ENCODE measurements at regions not wholly inside any gene's neighbourhood (a gene's known extent, or its start where the extent isn't known, plus 50 kb on each side); places are given as distances from the start of the nearest gene placed in this dataset.

DNA sequence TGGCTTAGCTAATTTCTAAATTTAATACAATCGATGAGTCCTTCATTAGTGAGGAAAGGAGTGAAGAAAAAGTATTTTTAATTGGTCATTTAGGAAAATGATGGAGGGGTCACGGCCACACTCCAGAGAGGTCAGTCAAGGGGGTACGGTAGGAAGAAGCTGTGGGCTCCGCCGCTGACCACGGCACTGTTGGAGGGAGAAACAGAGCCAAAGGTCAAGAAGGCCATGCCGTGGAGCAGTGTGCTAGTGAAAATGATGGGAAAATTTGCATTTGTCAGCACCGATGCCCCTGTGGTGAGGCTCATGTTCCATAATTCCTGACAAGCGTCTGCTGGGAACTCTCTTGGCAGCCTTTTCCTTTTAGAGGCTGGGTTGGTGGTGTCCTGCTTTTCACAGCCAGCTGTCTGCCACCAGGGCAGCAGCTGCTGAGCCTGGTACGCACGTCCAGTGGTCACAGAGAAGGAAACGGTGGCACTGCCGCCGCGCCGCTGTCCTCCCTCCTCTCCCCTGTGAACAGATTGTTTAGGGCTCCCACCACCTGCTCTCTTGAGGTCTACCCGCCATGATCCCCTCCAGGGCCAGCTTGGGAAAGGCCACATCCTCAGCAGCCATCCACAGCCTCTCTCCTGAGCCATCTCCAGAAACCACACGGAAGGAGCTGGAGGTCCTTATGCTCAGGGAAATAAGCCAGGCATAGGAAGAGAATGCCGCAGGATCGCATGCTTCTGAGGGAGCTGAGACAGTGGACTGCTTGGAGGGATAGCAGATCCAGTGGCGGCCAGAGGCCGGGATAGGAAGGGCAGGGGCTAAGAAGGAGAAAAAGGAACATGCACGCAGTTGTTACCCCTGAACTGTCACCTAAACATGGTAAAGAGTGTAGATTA, 263.7 kb upstream of the PPP2R2D start:
- DNase-seq = peak; percentile 55

DNA sequence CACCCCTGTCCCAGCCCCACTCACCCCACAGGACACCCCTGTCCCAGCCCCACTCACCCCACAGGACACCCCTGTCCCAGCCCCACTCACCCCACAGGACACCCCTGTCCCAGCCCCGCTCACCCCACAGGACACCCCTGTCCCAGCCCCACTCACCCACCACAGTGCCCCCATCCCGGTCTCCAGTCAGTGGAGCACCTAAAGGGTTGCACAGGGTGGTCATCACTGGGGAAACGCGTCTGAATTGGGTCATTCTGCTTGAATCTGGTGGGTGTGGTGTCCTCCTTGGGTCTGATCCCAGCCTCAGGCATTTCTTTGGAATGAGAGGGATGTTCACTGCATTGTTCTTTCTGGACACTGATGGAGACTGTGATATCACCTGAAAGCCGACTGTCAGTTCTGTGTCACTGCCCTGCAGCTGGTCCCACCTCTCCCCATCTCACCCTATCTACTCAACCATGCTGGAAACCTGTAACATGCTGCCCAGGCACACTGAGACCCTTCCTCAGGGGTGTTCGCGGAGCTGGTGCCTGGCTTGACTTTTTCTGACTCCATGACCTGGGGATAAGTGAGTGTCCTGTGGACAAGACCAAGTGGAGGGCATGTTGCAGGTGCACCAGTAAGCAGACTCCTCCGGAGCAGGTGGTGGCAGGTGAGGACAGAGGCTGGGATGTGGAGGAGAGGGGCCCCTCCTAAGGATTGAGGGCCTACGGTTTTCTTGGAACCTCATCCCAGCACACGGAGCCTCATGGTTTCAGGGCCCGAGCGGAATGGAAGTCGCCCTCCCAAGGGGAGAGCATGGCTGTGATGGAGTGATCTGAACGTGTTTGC, 262.5 kb upstream of the PPP2R2D start:
- no peak for DNase-seq

DNA sequence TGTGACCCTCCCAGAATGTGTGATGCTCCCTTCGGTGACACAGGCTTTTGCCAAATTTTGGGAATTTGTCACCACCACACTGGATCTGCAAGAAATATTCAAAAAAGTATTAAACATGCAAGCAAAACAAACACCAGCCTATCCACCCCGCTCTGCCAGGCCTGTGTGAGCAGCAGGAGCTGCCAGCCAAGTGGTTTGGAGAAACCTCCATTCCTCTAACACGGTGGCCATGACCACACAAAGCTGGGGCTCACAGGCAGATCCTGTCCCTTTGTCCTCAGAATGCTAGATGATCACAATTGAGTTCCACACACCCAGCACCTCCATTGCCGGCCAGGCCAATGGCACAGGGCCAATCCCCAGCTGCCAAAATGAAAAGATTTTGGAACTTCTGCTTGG, 261.9 kb upstream of the PPP2R2D start:
- DNase-seq = no peak

DNA sequence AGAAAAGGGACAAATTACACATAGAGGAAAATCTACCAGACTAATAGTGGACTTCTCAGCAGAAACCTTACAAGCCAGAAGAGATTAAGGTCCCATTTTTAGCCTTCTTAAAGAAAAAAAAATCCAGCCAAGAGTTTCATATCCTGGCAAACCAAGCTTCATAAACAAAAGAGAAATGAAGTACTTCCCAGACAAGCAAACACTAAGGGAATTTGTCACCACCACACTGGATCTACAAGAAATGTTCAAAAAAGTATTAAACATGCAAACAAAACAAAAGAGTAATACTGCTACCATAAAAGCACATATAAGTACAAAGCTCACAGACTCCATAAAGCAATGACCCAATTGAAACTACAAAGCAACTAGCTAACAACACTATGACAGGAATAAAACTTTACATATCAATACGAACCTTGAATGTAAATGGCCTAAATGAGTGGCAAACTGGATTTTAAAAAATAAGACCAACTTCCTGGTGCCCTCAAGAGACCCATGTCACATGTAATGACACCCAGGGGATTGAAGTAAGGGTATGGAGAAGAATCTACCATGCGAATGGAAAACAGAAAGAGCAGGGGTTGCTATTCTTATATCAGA, 260.7 kb upstream of the PPP2R2D start:
- DNase-seq = no peak

DNA sequence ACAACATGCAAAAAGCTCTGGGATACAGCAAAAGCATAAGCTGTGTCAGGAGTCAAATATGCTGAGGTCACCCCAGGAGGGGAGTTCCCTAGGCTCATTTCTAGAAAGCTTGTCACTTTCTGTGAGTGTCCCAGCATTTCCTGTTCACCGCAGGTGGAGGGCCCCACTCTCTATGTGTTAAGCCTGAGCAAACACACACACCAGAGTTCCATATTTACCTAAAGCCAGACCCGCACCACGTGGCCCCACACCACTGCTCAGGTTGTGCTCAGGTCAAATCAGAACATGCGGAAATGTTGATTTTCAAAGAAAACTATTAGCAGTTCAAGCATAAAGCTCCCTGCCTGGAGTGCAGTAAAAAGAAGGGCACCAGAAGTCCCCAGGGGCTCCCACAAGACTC, 259.6 kb upstream of the PPP2R2D start:
- no peak for DNase-seq

DNA sequence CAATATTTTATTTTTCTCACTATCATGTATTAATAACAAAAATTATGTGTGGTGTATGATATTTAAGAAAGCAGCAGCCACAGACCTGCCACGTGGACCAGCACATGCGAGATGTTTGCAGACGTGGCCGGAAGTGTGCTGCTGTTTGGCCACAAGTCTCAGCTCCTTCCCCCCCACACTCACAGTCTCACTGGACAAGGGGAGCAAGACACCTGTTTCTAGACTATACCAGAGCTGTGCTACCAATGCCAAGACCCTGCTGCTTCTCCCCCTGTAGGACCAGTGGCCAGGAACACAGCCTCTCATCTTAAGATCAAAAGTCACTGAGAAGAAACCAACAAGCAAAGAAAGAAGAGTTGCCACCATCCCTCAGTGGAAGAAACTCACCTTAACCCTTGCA, 258.9 kb upstream of the PPP2R2D start:
- DNase-seq = no peak

DNA sequence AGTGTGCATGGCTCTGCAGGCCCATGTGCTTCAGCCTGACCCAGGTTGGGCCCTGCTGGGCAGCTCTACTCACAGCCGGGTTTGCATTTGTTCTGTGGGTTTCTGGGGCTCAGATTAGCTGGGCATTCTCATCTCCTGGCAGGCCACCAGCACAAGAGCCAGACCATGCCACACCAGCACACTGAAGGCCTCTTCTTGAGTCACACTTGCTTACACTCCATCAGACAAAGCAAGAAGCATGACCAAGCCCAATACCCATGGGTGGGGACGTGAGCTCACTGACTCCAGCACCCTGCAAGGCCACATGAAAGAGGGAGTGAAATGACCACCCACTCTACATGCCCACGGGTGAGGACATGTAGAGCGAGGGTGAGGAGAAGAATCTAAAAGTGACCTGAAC, 257.8 kb upstream of the PPP2R2D start:
- DNase-seq = no peak

DNA sequence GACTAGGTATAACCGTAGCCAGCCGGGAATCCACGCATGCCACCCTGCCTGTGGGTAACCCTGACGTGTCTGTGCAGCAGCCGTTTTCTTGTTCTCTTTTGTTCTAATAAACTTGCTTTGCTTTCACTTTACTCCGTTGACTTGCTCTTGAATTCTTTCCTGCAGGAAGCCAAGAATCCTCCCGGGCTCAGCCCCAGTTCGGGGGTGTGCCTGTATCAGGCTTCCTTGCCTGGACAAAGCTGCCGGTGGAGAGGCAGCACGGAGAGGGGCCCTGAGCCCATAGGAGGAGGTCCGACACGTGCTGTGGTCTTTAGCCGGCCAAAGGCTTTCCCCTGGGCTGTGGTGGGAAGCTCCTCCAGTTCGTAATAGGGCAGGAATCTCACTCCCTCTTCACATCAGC, 256.5 kb upstream of the PPP2R2D start:
- DNase-seq = peak; percentile 94

DNA sequence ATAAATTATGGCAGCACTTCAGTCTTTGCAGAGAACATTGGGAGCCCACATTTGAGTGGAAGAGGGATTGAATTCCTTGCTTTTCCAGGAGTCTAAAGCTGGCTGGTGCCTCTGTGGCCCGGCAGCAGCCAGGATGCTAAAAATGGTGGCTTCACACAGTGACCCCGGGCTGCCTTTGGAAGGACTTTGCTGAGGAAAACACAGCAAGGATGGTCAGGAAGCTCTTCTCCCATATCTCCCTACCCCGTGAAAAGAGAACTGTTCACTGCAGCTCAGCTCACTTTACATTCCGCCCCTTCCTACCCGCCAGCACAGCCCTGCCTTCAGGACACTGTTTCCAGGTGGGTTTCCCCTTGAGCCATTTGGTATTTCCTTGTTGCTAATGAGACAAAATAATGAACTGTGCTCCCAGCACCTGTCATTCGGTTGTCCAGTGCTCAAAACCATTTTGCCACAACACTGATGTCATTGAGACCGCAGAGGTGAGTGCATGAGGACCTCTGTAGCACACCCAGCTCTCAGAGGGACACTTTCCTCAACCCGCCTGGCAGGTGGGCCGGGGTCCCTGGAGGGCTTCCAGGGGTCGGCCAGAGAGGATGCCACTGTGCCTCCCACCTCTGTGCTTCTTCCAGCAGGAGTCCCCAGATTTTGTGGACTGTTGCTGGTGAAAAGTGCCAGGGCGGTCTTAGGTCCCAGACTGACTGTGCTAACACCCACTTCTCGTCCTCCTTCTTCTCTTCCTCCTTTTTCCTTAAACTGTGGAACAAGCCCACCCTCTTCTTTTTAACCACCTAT, 255.7 kb upstream of the PPP2R2D start:
- DNase-seq = no peak

DNA sequence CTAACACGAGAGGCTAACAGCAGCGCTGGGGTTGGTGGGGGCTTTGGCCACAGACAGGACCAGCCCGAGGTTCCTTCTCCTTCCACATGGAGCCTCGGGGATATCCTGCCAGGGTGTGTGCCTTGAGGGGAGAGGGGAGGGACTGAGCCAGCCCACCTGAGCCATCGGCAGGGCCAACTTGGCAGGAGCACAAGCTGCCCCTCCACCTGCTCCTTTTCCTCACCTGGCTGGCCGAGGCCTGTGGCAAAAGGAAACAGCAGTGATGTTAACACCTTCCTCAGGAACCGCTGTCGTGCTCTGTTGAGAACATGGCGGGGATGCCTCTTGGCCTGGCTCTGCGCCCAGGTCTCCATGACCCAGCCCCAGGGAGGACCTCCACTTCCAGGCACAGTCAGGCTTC, 255.1 kb upstream of the PPP2R2D start:
- no peak for DNase-seq

DNA sequence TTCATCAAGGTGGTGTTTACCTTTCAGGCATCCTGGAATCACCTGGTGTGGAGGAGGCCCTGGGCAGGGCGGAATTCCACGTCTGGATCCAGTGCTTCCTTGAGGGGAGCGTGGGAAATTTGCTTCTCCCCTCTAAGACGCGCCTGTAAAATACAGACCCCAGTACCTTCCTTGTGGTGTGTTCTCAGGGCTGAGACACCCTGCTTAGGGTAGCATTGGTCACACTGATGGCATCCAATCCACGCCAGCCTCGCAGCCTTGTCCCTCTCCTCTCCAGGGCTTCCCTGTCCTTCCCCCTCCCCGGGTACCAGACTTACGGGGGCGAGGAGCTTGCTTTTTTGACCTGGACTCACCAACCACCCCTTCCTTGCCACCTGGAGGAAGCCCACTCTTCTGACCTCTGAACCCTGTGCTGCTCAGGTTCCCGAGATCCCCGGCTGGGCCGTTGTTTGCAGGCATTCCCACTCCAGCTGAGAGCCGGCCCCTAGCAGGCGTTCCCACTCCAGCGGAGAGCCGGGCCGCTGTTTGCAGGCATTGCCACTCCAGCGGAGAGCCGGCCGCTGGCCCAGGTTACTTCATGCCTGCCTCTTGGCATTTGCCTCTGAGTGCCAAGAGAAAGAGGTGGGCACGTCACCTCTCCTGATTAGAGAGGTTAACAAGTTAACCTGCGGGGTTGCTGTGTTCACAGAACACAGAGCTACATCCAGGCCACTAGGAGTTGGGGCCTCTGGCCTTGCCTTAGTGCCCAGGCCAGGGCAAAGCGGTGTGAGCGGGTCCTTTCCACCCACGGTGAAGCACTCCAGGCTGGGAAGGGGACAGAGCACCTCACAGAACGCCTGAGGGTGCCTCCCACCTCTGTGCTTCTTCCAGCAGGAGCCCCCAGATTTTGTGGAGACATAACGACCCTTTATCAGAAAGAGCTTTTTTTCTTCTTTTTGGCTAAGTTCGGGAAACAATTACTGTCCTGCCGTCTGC, 254.0 kb upstream of the PPP2R2D start:
- DNase-seq = no peak

DNA sequence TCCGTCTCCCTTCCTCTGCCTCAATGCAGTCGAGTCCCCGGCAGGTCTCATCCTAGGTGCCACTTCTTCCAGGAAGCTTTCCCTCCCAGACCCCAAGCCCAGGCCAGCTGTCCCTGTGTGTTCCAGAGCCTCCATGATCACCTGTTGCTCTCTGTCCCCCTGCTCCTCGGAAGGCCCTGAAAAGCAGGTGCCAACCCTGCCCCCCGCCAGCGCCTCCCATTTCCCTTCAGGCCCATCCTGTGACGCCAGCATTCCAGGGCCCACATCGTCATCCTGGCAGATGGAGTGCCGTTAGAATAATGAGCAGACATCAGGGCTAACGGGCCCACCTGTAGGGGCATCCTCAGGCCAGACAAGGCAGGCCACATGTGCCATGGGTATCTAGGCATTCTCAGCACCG, 253.0 kb upstream of the PPP2R2D start:
- DNase-seq = no peak

DNA sequence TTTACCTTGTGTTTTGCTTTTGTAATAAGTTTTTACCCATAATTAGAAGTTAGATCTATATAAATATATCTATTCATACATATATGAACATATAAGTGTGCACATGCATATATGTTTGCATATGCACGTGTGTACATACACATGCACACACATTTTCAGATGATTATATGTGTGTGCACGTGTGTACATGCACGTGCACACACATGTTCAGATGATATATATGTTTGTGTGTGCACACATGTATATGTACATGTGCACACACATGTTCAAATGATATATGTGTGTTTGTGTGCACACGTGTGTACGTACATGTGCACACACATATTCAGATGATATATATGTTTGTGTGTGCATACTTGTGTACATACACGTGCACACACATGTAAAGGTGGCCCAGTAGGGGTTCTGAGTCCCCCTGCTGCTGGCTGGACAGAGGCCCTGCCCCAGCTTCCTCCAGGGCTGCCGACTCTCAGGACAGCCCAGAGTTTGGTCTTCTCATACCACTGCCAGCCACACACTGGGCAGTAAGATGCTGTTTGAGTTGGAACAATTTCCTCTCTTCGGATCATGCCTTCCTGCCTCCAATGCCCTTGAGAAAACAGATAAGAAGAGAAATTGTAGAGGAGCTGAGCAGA, 252.3 kb upstream of the PPP2R2D start:
- no peak for DNase-seq

DNA sequence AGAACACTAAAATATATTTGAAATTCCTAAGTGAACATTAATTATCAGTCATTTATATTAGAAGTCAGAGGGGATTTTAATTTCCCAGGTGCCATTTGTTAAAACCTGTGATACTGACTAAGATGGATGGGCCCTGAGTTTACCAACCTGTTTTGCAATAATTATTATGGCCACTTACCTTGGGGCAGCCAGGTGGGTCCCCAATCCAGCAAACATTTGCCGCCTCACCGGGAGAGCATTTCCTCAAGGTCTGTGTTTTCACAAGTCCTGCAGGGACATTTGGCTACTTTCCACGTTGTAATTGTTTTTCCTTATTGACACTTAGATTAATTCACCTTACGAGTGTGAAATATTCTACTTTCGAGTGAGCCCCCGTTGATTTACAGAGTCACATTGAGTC, 251.2 kb upstream of the PPP2R2D start:
- DNase-seq = no peak

DNA sequence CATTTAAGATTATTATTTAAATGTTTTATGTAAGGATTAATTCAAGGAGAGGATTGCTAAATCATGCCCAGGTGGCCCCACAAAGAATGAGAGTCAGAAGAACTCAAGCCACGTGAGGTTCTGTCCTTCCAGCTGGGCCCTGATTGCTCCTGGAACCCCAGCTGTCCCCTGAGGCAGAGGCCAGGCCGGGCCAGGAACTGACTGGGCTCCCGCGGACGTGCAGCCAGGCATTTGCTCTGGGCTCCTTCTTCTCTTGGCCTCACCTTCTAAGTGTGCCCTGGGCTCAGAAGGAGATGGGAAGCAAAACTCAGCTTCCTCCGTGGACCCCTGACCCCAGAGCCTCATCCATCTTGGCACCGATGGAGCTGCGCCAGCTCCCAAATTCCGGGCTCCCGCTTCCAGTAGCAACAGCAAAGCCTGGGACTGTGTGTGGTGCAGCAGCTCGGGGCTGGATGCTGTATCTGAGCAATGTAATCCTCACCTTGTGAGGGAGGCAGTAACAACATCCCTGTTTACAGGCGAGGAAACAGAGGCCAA, 250.6 kb upstream of the PPP2R2D start:
- DNase-seq = no peak

DNA sequence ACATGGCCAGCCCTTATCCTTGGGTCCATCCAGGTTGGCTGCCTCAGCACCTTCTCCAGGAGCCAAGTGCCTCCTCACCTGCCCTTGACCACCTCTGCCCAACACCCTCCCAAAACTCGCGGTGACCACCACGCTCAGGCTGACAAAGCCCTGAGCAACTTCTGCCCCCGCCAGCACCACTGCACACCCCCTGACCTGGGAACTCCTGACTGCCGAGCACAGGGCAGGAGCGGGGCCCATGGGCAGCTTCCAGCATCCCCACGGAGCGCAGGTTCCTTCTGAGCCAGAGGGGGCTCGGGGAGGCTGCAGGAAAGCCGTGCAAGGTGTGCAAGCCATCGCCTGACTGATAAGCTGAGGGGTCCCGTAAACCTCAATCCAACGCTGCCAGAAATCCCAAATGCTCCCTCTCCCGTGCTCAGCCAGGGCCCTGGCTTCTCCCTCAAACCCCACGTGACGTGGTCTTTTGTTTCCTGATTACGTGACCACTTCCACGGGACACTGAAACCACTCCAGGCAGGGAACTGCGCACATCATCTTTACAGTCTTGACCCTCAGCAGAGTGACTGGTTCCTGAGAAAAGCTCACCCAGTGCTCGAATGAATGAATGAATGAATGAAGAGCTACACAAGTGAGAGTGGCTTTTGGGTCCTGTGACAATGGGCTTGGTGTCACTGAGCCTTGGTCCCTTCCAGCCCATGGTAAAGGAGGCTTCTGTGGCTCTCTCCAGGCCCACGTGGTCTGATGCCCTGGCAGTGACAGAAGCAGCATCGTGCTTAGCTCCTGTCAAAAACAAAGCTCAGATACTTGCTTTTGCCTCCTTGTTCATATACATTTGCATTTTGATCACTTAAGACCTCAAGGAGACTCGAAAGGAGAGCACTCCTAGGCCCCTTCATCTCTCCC, 249.8 kb upstream of the PPP2R2D start:
- no peak for DNase-seq

DNA sequence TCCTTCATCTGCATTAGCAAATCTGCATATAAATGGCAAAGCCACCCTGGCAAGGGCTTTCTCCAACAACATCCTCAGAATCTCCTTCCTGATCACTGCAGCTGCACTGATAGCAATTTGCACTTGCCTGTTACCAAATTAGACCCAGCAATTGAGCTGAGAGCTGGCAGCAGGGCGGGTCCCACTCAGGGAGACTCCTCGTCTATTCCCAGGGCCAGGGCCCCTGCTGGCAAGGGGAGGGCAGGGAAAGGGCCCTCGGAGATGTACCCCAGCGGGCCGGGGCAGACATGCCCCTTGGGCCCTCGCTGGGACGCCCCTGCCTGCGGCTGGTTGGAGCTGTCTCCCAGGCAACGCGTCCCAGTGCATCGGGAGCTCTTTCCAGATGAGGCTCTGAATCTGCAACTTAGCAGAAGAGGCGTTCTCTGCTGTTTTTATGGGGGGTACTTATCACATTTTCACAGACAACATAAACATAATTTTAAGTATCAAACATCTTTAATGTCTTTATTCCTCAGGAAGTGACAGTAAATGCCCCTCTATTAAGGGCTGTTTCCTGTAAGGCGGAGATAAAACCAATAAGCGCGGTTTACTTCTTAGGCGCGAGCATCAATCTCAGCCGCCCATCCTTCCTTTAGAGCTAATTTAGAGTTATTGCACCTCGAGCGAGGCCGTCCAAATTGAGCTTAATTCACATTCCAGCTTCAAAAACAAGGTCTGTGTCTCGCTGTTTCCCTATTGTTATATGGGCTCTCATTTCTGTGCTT, 249.0 kb upstream of the PPP2R2D start:
- no peak for DNase-seq

DNA sequence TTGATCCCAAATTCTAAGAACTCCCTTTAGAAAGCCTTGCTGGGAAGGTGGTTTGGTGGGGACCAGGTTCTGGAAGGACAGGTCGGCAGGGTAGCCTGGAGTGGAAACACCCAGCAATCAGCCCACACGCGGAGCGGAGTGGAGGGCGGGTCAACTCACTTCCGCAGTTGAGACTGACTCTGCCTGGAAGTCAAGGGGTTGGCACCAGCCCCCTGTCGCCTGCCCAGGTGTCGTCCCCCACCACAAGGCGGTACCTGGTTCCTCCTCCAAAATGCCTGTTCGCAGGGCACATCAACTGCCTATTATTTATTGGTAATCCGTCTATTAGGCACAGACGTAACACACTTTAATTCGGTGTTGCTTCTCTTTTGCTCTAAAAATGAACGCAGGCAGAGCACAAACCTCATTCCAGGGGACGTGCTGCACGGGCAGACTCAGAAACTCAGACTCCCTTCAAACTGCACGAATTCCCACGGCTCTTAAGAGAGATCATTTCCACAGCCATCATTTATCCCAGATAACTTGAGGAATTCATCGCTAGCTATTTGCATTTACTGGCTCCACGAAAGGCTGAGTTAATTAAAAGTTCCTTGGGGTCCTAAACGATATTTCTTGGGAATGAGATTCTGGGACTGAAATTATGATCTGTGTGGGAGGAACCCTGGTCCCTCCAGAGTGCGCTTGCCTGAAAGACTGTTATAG, 248.2 kb upstream of the PPP2R2D start:
- DNase-seq = no peak

Measured in right hindlimb (tissue), 1 donor.